ENCODE measurements at regions not wholly inside any gene's neighbourhood (a gene's known extent, or its start where the extent isn't known, plus 50 kb on each side); places are given as distances from the start of the nearest gene placed in this dataset.

DNA sequence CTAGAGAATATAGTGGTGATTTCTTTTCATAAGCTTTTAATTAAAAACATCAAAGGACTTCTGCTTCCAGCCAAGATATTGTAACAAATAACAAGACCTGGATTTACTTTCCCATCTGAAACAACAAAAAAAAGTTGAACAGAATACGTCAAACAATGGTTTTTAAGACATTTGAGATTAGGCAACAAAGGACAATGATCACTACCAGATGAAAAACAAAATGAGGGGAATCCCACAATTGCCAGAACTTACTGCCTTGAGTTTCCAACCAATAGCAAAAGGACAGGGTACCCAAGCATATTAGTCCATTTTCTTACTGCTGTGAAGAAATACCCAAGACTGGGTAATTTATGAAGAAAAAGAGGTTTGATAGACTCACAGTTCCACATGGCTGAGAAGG, 341.4 kb upstream of the INTU start:
- Mint-ChIP-seq H3K4me1 (no peaks in the 10 kb centered on the region), H3K9me3 (peaks cover 47% of the 10 kb centered on the region), H3K4me3 (no peak overlapping the region), H3K27me3 (ENCODE audit: low read depth) (no peaks in the 10 kb centered on the region), H3K27ac (no peak overlapping the region), H3K36me3 (peaks cover 44% of the 10 kb centered on the region)
- CTCF ChIA-PET: no interaction called here
- no peak for TF ChIP-seq ETV6 (CRISPR knock-in tag; IDR thresholded peaks at IDR 0.05)
- no peak for TF ChIP-seq KAT7 (CRISPR knock-in tag; IDR thresholded peaks at IDR 0.05; ENCODE audit: borderline replicate concordance)
- no peak for TF ChIP-seq TEAD4 (CRISPR knock-in tag; IDR thresholded peaks at IDR 0.05)
- no peak for TF ChIP-seq NR1H2 (CRISPR knock-in tag; IDR thresholded peaks at IDR 0.05)
- TF ChIP-seq TEAD1 (CRISPR knock-in tag; IDR thresholded peaks at IDR 0.05): no peak
- TF ChIP-seq, protein P1, sequence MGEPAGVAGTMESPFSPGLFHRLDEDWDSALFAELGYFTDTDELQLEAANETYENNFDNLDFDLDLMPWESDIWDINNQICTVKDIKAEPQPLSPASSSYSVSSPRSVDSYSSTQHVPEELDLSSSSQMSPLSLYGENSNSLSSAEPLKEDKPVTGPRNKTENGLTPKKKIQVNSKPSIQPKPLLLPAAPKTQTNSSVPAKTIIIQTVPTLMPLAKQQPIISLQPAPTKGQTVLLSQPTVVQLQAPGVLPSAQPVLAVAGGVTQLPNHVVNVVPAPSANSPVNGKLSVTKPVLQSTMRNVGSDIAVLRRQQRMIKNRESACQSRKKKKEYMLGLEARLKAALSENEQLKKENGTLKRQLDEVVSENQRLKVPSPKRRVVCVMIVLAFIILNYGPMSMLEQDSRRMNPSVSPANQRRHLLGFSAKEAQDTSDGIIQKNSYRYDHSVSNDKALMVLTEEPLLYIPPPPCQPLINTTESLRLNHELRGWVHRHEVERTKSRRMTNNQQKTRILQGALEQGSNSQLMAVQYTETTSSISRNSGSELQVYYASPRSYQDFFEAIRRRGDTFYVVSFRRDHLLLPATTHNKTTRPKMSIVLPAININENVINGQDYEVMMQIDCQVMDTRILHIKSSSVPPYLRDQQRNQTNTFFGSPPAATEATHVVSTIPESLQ (CRISPR knock-in tag; IDR thresholded peaks at IDR 0.05): no peak
- TF ChIP-seq CREB1 (CRISPR knock-in tag; IDR thresholded peaks at IDR 0.05): no peak
- TF ChIP-seq NR2C2 (CRISPR knock-in tag; IDR thresholded peaks at IDR 0.05): no peak
- no peak for TF ChIP-seq MYBL2 (CRISPR knock-in tag; IDR thresholded peaks at IDR 0.05)
- TF ChIP-seq SMAD4 (CRISPR knock-in tag; IDR thresholded peaks at IDR 0.05): no peak
- no peak for TF ChIP-seq ZNF317 (CRISPR knock-in tag; IDR thresholded peaks at IDR 0.05; ENCODE audit: borderline replicate concordance, low read depth)
- DNase-seq (ENCODE audit: low spot score) (no peak), ATAC-seq (no peak)
- POLR2A ChIA-PET: no interaction called here

DNA sequence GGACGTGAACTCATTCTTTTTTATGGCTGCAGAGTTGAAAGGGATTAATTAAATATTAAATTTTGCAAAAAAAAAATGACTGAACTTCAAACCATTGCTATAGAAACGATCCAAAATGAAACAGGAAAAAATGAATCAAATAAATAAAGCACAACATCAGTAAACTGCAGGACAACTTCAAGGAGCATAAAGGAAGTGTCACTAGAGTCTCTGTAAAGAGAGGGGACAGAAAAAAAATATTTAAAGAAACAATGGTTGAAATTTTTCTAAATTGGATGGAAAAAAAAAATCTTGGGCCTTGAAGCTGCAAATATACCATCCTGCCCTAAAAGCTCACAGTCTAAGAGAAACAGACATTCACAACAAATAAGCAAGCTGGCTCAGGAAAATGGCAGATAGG, 339.3 kb upstream of the INTU start:
- POLR2A ChIA-PET: no interaction called here
- Mint-ChIP-seq H3K9me3 (peaks cover 68% of the 10 kb centered on the region), H3K36me3 (peaks cover 62% of the 10 kb centered on the region), H3K27me3 (ENCODE audit: low read depth) (no peaks in the 10 kb centered on the region), H3K4me3 (no peak overlapping the region), H3K27ac (no peak overlapping the region), H3K4me1 (no peaks in the 10 kb centered on the region)
- no peak for ATAC-seq
- CTCF ChIA-PET: no interaction called here
- no peak for DNase-seq (ENCODE audit: low spot score)
- TF ChIP-seq, protein P2, sequence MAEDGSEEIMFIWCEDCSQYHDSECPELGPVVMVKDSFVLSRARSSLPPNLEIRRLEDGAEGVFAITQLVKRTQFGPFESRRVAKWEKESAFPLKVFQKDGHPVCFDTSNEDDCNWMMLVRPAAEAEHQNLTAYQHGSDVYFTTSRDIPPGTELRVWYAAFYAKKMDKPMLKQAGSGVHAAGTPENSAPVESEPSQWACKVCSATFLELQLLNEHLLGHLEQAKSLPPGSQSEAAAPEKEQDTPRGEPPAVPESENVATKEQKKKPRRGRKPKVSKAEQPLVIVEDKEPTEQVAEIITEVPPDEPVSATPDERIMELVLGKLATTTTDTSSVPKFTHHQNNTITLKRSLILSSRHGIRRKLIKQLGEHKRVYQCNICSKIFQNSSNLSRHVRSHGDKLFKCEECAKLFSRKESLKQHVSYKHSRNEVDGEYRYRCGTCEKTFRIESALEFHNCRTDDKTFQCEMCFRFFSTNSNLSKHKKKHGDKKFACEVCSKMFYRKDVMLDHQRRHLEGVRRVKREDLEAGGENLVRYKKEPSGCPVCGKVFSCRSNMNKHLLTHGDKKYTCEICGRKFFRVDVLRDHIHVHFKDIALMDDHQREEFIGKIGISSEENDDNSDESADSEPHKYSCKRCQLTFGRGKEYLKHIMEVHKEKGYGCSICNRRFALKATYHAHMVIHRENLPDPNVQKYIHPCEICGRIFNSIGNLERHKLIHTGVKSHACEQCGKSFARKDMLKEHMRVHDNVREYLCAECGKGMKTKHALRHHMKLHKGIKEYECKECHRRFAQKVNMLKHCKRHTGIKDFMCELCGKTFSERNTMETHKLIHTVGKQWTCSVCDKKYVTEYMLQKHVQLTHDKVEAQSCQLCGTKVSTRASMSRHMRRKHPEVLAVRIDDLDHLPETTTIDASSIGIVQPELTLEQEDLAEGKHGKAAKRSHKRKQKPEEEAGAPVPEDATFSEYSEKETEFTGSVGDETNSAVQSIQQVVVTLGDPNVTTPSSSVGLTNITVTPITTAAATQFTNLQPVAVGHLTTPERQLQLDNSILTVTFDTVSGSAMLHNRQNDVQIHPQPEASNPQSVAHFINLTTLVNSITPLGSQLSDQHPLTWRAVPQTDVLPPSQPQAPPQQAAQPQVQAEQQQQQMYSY (CRISPR knock-in tag; IDR thresholded peaks at IDR 0.05): no peak
- TF ChIP-seq, protein P3, sequence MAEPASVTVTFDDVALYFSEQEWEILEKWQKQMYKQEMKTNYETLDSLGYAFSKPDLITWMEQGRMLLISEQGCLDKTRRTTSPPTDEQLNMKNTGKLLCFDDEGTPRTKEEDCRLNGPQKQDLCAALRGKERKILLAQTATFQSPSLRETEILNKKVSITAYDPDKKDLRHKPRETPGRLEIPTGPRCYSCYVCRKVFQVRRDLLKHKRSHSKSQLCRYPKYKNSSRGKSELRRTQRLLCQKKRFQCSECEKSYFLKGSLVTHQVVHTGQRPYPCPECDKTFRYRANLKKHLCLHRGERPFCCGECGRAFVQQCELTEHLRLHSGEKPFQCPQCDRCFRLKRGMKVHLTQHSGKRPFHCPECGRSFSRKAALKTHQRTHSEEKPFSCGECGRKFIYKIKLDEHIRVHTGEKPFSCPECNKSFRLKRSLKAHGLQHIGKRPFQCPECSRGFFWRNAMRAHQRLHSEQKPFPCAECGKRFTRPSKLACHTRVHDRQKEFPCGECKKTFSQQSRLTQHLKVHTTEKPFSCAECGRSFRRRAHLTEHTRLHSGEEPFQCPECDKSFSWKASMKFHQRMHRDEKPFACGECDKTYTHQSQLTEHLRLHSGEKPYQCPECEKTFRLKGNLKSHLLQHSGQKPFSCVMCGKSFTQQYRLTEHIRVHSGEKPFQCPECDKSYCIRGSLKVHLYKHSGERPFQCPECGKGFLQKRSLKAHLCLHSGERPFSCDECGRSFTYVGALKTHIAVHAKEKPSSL (CRISPR knock-in tag; conservative IDR thresholded peaks at IDR 0.05): no peak
- no peak for TF ChIP-seq TCF7 (CRISPR knock-in tag; IDR thresholded peaks at IDR 0.05; ENCODE audit: low read depth)
- no peak for TF ChIP-seq TEAD4 (CRISPR knock-in tag; IDR thresholded peaks at IDR 0.05)

DNA sequence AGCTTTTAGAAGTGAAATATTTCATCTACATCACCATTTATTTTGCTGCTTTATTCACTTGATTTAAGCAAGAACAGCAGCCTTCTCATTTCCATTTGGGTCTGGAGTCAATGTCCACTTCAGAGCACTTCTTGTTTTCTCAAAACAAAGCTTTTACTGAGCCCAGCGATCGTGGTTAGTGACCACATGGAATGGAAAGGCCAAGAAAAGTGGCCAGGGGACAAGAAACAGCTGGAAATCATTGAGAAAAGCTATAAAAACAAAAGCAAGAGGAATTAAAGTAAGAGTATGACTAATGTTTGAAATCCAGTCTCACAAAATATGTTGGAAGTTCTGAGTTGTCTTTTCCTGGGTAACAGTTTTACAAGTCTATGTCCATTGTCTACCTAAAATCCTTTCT, 328.4 kb upstream of the INTU start:
- CTCF ChIA-PET: no interaction called here
- DNase-seq (ENCODE audit: low spot score): no peak
- TF ChIP-seq, protein P4, sequence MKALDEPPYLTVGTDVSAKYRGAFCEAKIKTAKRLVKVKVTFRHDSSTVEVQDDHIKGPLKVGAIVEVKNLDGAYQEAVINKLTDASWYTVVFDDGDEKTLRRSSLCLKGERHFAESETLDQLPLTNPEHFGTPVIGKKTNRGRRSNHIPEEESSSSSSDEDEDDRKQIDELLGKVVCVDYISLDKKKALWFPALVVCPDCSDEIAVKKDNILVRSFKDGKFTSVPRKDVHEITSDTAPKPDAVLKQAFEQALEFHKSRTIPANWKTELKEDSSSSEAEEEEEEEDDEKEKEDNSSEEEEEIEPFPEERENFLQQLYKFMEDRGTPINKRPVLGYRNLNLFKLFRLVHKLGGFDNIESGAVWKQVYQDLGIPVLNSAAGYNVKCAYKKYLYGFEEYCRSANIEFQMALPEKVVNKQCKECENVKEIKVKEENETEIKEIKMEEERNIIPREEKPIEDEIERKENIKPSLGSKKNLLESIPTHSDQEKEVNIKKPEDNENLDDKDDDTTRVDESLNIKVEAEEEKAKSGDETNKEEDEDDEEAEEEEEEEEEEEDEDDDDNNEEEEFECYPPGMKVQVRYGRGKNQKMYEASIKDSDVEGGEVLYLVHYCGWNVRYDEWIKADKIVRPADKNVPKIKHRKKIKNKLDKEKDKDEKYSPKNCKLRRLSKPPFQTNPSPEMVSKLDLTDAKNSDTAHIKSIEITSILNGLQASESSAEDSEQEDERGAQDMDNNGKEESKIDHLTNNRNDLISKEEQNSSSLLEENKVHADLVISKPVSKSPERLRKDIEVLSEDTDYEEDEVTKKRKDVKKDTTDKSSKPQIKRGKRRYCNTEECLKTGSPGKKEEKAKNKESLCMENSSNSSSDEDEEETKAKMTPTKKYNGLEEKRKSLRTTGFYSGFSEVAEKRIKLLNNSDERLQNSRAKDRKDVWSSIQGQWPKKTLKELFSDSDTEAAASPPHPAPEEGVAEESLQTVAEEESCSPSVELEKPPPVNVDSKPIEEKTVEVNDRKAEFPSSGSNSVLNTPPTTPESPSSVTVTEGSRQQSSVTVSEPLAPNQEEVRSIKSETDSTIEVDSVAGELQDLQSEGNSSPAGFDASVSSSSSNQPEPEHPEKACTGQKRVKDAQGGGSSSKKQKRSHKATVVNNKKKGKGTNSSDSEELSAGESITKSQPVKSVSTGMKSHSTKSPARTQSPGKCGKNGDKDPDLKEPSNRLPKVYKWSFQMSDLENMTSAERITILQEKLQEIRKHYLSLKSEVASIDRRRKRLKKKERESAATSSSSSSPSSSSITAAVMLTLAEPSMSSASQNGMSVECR (CRISPR knock-in tag; IDR thresholded peaks at IDR 0.05; ENCODE audit: borderline replicate concordance): no peak
- TF ChIP-seq OVOL2 (CRISPR knock-in tag; IDR thresholded peaks at IDR 0.05; ENCODE audit: borderline replicate concordance) (no peak), CREM (CRISPR knock-in tag; IDR thresholded peaks at IDR 0.05) (no peak), ZNF423 (CRISPR knock-in tag; IDR thresholded peaks at IDR 0.05) (no peak), GRHL2 (CRISPR knock-in tag; IDR thresholded peaks at IDR 0.05; ENCODE audit: insufficient replicate concordance, severe bottlenecking) (no peak)
- TF ChIP-seq, protein P5, sequence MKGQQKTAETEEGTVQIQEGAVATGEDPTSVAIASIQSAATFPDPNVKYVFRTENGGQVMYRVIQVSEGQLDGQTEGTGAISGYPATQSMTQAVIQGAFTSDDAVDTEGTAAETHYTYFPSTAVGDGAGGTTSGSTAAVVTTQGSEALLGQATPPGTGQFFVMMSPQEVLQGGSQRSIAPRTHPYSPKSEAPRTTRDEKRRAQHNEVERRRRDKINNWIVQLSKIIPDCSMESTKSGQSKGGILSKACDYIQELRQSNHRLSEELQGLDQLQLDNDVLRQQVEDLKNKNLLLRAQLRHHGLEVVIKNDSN (CRISPR knock-in tag; IDR thresholded peaks at IDR 0.05): no peak

More for the DNA sequence above, 328.4 kb upstream of the INTU start:
- no peak for ATAC-seq
- no peak overlapping the region for H3K4me3 Mint-ChIP-seq
- H3K27me3 Mint-ChIP-seq (ENCODE audit: low read depth): no peaks in the 10 kb centered on the region
- H3K36me3 Mint-ChIP-seq: peaks cover 15% of the 10 kb centered on the region
- POLR2A ChIA-PET: no interaction called here
- peaks cover 39% of the 10 kb centered on the region for H3K9me3 Mint-ChIP-seq
- no peak overlapping the region for H3K27ac Mint-ChIP-seq
- H3K4me1 Mint-ChIP-seq: peaks cover 1% of the 10 kb centered on the region
